NCI-H2029 (cell line): ENCODE measurements at regions not wholly inside any gene's neighbourhood (a gene's known extent, or its start where the extent isn't known, plus 50 kb on each side); places are given as distances from the start of the nearest gene placed in this dataset.

Experiments used
- DNase-seq: peaks from one replicate; lab custom pipeline; 2025; lab: John Stamatoyannopoulos, UW

DNA sequence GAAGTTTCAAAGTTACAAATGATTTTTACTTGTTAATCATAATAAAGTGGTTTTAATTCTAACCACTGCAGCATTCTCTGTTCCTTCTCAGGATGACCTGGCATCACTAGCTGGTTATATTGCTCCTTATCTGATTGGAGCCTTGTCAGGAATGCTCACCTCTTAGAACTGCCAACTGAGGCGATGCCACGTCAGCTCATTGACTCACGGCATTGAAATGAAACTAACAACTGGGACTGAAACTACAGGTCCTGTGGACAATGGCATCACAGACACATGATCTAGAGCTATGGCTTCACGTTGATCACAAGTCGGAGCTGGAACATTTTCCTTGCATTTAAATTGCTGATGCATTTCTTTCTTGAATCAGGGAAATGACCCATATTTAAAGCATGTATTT lies 54.9 kb upstream of the MAP2 start:
- peak; percentile 12 for DNase-seq

GRCh38 chr2:209369656-209370055 lies 54.2 kb upstream of the MAP2 start:
- DNase-seq: no peak

GRCh38 chr2:209371407-209371806 lies 52.4 kb upstream of the MAP2 start:
- DNase-seq: no peak
